Thoracic aorta (tissue), 2 donors: ENCODE measurements at regions not wholly inside any gene's neighbourhood (a gene's known extent, or its start where the extent isn't known, plus 50 kb on each side); places are given as distances from the start of the nearest gene placed in this dataset.
A peak's percentile ranks its signal among the peaks of the same experiment; 100 is the strongest.

Experiments used
- ATAC-seq: fragments of 150-250 bp; one replicate; pipeline ENCODE4 v1.8.0; 2017; ENCODE audit warnings: low read depth; ENCODE audit not compliant: insufficient number of reproducible peaks, low FRiP score
- DNase-seq: peaks from one replicate; pipeline ENCODE4 v3.0.0-alpha.2; 2020; ENCODE audit warnings: low spot score
- H3K27ac ChIP-seq, 2 donors: fragments of 200-600 bp; sonication (generic); 1 replicate in 1 of 2; 2 replicates in 1 of 2; pipeline ENCODE4 v1.5.1; 2016; ENCODE audit warnings: mild to moderate bottlenecking in 2 of 2, moderate library complexity in 2 of 2
- H3K27me3 ChIP-seq: fragments of 200-600 bp; sonication (generic); replicated peaks from 2 replicates; pipeline ENCODE4 v1.6.0; 2016; ENCODE audit warnings: mild to moderate bottlenecking; ENCODE audit not compliant: insufficient read depth
- H3K36me3 ChIP-seq: fragments of 200-600 bp; sonication (generic); one replicate; pipeline ENCODE4 v1.5.1; 2016
- H3K4me1 ChIP-seq, 2 donors: fragments of 200-600 bp; sonication (generic); 1 replicate in 1 of 2; 2 replicates in 1 of 2; pipeline versions ENCODE4 v1.5.1 to v1.6.0; 2016; ENCODE audit warnings: low read depth in 2 of 2, mild to moderate bottlenecking in 1 of 2; ENCODE audit not compliant: control insufficient read depth in 1 of 2
- H3K4me3 ChIP-seq: fragments of 200-600 bp; sonication (generic); 2 replicates; pipeline ENCODE4 v1.5.1; 2016; ENCODE audit warnings: mild to moderate bottlenecking
- H3K9me3 ChIP-seq: fragments of 200-600 bp; sonication (generic); 2 replicates; pipeline ENCODE4 v1.5.1; 2016
- TF ChIP-seq, protein P1 (sequence below): fragments of 200-600 bp; sonication (generic); IDR thresholded peaks from one replicate; pipeline ENCODE4 v1.5.1; 2019; ENCODE audit warnings: antibody characterized with exemption

GRCh38 chr18:67954594-67954993, 438.1 kb upstream of the DSEL start:
- ATAC-seq (no peak), DNase-seq (no peak)
- H3K4me3 ChIP-seq = no peak overlapping the region
- no peaks in the 10 kb centered on the region for H3K9me3 ChIP-seq
- H3K4me1 ChIP-seq = no peaks in the 10 kb centered on the region
- H3K27ac ChIP-seq = no peak overlapping the region
- no peaks in the 10 kb centered on the region for H3K27me3 ChIP-seq
- TF ChIP-seq, protein P1, sequence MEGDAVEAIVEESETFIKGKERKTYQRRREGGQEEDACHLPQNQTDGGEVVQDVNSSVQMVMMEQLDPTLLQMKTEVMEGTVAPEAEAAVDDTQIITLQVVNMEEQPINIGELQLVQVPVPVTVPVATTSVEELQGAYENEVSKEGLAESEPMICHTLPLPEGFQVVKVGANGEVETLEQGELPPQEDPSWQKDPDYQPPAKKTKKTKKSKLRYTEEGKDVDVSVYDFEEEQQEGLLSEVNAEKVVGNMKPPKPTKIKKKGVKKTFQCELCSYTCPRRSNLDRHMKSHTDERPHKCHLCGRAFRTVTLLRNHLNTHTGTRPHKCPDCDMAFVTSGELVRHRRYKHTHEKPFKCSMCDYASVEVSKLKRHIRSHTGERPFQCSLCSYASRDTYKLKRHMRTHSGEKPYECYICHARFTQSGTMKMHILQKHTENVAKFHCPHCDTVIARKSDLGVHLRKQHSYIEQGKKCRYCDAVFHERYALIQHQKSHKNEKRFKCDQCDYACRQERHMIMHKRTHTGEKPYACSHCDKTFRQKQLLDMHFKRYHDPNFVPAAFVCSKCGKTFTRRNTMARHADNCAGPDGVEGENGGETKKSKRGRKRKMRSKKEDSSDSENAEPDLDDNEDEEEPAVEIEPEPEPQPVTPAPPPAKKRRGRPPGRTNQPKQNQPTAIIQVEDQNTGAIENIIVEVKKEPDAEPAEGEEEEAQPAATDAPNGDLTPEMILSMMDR = no peak
- H3K36me3 ChIP-seq = no peaks in the 10 kb centered on the region

GRCh38 chr18:67951137-67951536, 434.6 kb upstream of the DSEL start:
- no peak for ATAC-seq

DNA sequence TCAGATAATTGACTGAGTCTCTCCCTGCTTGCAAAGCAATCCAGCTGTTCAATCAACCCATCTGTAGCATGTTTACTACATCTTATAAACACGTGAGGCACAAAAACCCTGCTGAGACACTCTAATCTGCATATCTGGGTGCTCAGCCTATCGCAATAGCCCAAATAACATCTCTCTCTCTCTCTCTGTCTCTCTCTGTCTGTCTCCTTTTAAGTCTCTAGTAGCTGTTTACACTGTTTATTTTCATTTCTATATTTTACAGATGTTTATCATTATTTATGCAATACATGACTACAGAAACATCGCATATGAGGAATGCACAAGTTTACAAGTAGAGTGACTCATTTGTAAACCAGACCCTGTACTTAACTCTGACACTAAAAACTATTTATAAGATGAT, 422.1 kb upstream of the DSEL start:
- ATAC-seq (no peak), DNase-seq (no peak)
- no peaks in the 10 kb centered on the region for H3K4me1 ChIP-seq
- no peaks in the 10 kb centered on the region for H3K36me3 ChIP-seq
- H3K27ac ChIP-seq = no peak overlapping the region
- no peaks in the 10 kb centered on the region for H3K27me3 ChIP-seq
- no peaks in the 10 kb centered on the region for H3K9me3 ChIP-seq
- TF ChIP-seq, protein P1 = no peak
- no peak overlapping the region for H3K4me3 ChIP-seq

More at GRCh38 chr18:67951137-67951536, 434.6 kb upstream of the DSEL start:
- Histone ChIP-seq H3K36me3 (no peaks in the 10 kb centered on the region), H3K4me3 (no peak overlapping the region), H3K4me1 (no peaks in the 10 kb centered on the region), H3K27me3 (no peaks in the 10 kb centered on the region), H3K9me3 (no peaks in the 10 kb centered on the region), H3K27ac (no peak overlapping the region)
- DNase-seq = no peak
- TF ChIP-seq, protein P1 = no peak

- DNase-seq (no peak), ATAC-seq (no peak)
- H3K9me3 ChIP-seq = no peaks in the 10 kb centered on the region
- no peaks in the 10 kb centered on the region for H3K4me1 ChIP-seq
- no peaks in the 10 kb centered on the region for H3K36me3 ChIP-seq
- no peaks in the 10 kb centered on the region for H3K27me3 ChIP-seq
- TF ChIP-seq, protein P1 = no peak
- no peak overlapping the region for H3K27ac ChIP-seq
- no peak overlapping the region for H3K4me3 ChIP-seq
Measured at GRCh38 chr18:67935638-67936037, 419.1 kb upstream of the DSEL start.

- H3K27ac ChIP-seq = no peak overlapping the region
- peak; percentile 20 for ATAC-seq
- no peaks in the 10 kb centered on the region for H3K36me3 ChIP-seq
- no peaks in the 10 kb centered on the region for H3K9me3 ChIP-seq
- H3K27me3 ChIP-seq = no peaks in the 10 kb centered on the region
- no peak for DNase-seq
- H3K4me1 ChIP-seq = no peaks in the 10 kb centered on the region
- TF ChIP-seq, protein P1 = no peak
- no peak overlapping the region for H3K4me3 ChIP-seq
Measured at GRCh38 chr18:67933271-67933670, 416.8 kb upstream of the DSEL start.
